DND-41 (cell line): ENCODE measurements at regions not wholly inside any gene's neighbourhood (a gene's known extent, or its start where the extent isn't known, plus 50 kb on each side); places are given as distances from the start of the nearest gene placed in this dataset.

Experiments used
- ATAC-seq: fragments of 200-7000 bp; cut with Tn5 transposase; 3 replicates; pipeline ENCODE4 v1.9.1; 2021; ENCODE audit warnings: low read depth; ENCODE audit not compliant: insufficient read depth
- DNase-seq: peaks from one replicate; pipeline ENCODE4 v3.0.0-alpha.2; 2020
- H2AFZ ChIP-seq: 2 replicates; pipeline ENCODE4 v1.6.0; 2012; ENCODE audit warnings: low read depth, low read length
- H3K27ac ChIP-seq: 2 replicates; pipeline ENCODE4 v1.5.1; 2012; ENCODE audit warnings: low read length, inconsistent platforms
- H3K27me3 ChIP-seq: fragments of 200-600 bp; sonication (generic); 2 replicates; pipeline ENCODE4 v1.6.0; 2012; ENCODE audit warnings: low read length, mild to moderate bottlenecking, inconsistent platforms; ENCODE audit not compliant: insufficient read depth, poor library complexity
- H3K36me3 ChIP-seq: 2 replicates; pipeline ENCODE4 v1.5.1; 2012; ENCODE audit warnings: low read length, inconsistent platforms; ENCODE audit not compliant: insufficient read depth
- H3K4me1 ChIP-seq: 2 replicates; pipeline ENCODE4 v1.5.1; 2012; ENCODE audit warnings: mild to moderate bottlenecking, low read length; ENCODE audit not compliant: insufficient read depth
- H3K4me2 ChIP-seq: 2 replicates; pipeline ENCODE4 v1.6.0; 2012; ENCODE audit warnings: mild to moderate bottlenecking, moderate library complexity, low read length, inconsistent platforms; ENCODE audit not compliant: insufficient read depth
- H3K4me3 ChIP-seq, 2 experiments: fragments of 200-600 bp in 1 of 2; shearing (Covaris generic) in 1 of 2; 2 replicates each; pipeline ENCODE4 v1.5.1; 2012 to 2016; ENCODE audit warnings: inconsistent platforms in 2 of 2, low read length in 2 of 2, mild to moderate bottlenecking in 2 of 2, low read depth in 1 of 2, moderate library complexity in 1 of 2
- H3K79me2 ChIP-seq: 2 replicates; pipeline ENCODE4 v1.6.0; 2012; ENCODE audit warnings: low read length, inconsistent platforms; ENCODE audit not compliant: insufficient read depth
- H3K9ac ChIP-seq: 2 replicates; pipeline ENCODE4 v1.6.0; 2012; ENCODE audit warnings: low read depth, mild to moderate bottlenecking, inconsistent platforms, low read length, moderate library complexity
- H3K9me3 ChIP-seq: 2 replicates; pipeline ENCODE4 v1.5.1; 2012; ENCODE audit warnings: low read length, moderate library complexity, mild to moderate bottlenecking, inconsistent platforms; ENCODE audit not compliant: insufficient read depth, severe bottlenecking
- H4K20me1 ChIP-seq: 2 replicates; pipeline ENCODE4 v1.6.0; 2012; ENCODE audit warnings: low read length; ENCODE audit not compliant: insufficient read depth
- EZH2 ChIP-seq: IDR thresholded peaks from 3 replicates; pipeline ENCODE4 v1.6.1; 2012; ENCODE audit warnings: borderline replicate concordance, low read depth, mild to moderate bottlenecking, moderate library complexity, low read length, inconsistent platforms; ENCODE audit not compliant: severe bottlenecking
- TF ChIP-seq, protein P1 (sequence below): IDR thresholded peaks from 2 replicates; pipeline ENCODE4 v1.5.1; 2012; ENCODE audit warnings: borderline replicate concordance, low read length, moderate library complexity, mild to moderate bottlenecking; ENCODE audit not compliant: poor library complexity, severe bottlenecking; ENCODE audit errors: extremely low read depth

DNA sequence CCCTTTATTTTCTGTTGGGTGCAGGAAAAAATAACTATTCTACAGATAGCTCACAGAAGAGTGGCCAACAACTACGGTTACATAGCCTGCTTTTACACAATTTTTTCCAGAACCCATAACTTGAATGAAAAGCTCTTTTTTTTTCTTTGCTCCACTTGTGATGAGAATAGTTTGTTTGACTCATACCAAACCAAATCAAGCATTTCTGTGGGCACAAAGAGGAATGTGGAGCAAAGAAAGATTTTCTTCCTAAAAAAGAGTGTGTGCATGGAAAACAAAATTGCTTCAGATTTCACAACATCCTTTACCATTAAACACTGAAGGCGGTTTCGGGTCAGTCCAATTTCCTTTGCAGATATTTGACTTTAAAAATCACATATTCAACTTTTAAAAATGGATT, 54.8 kb upstream of the RAB11FIP2 start:
- Histone ChIP-seq H3K27ac (no peak overlapping the region), H3K4me3 (no peak overlapping the region), H3K36me3 (no peaks in the 10 kb centered on the region), H3K9ac (no peak overlapping the region), H3K9me3 (no peaks in the 10 kb centered on the region), H3K4me2 (no peak overlapping the region), H3K4me1 (no peaks in the 10 kb centered on the region), H3K79me2 (no peaks in the 10 kb centered on the region), H3K27me3 (peaks cover under 1% of the 10 kb centered on the region), H2AFZ (no peak overlapping the region), H4K20me1 (no peaks in the 10 kb centered on the region)
- DNase-seq (no peak), ATAC-seq (no peak)
- no peak for TF ChIP-seq EZH2
- TF ChIP-seq, protein P1, sequence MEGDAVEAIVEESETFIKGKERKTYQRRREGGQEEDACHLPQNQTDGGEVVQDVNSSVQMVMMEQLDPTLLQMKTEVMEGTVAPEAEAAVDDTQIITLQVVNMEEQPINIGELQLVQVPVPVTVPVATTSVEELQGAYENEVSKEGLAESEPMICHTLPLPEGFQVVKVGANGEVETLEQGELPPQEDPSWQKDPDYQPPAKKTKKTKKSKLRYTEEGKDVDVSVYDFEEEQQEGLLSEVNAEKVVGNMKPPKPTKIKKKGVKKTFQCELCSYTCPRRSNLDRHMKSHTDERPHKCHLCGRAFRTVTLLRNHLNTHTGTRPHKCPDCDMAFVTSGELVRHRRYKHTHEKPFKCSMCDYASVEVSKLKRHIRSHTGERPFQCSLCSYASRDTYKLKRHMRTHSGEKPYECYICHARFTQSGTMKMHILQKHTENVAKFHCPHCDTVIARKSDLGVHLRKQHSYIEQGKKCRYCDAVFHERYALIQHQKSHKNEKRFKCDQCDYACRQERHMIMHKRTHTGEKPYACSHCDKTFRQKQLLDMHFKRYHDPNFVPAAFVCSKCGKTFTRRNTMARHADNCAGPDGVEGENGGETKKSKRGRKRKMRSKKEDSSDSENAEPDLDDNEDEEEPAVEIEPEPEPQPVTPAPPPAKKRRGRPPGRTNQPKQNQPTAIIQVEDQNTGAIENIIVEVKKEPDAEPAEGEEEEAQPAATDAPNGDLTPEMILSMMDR = no peak
